ENCODE measurements at regions not wholly inside any gene's neighbourhood (a gene's known extent, or its start where the extent isn't known, plus 50 kb on each side); places are given as distances from the start of the nearest gene placed in this dataset.

- 16% methylated on average over 25 of the region's 25 CpGs for WGBS, 2 donors
- H3K4me3 ChIP-seq (ENCODE audit: low read depth, poor library complexity, severe bottlenecking), result peak overlapping the region; percentile 33
- TF ChIP-seq, protein P1, sequence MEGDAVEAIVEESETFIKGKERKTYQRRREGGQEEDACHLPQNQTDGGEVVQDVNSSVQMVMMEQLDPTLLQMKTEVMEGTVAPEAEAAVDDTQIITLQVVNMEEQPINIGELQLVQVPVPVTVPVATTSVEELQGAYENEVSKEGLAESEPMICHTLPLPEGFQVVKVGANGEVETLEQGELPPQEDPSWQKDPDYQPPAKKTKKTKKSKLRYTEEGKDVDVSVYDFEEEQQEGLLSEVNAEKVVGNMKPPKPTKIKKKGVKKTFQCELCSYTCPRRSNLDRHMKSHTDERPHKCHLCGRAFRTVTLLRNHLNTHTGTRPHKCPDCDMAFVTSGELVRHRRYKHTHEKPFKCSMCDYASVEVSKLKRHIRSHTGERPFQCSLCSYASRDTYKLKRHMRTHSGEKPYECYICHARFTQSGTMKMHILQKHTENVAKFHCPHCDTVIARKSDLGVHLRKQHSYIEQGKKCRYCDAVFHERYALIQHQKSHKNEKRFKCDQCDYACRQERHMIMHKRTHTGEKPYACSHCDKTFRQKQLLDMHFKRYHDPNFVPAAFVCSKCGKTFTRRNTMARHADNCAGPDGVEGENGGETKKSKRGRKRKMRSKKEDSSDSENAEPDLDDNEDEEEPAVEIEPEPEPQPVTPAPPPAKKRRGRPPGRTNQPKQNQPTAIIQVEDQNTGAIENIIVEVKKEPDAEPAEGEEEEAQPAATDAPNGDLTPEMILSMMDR (IDR thresholded peaks at IDR 0.05), result no peak
- TF ChIP-seq POLR2A (IDR thresholded peaks at IDR 0.05), result no peak
- DNase-seq (ENCODE audit: low spot score in 2 of 2), result peak; percentile 51 to 90
- intact Hi-C loops (cut with DNase I; ENCODE audit: low total_unique reads), result loop anchor here (5.0 kb wide), 1 partner anchor 1276 kb away; no protein-coding TSS in a partner anchor
Measured at GRCh38 chr11:16607675-16608644, 130.5 kb upstream of the C11orf58 start.

- 1% methylated on average over 73 to 81 of the region's 81 CpGs for WGBS, 2 donors
- TF ChIP-seq, protein P1 (IDR thresholded peaks at IDR 0.05), result no peak
- peak in 1 of 2 donors; percentile 86 for DNase-seq (ENCODE audit: low spot score in 2 of 2)
- intact Hi-C loops (cut with DNase I; ENCODE audit: low total_unique reads), result loop anchor here (5.0 kb wide), 1 partner anchor 1275 kb away; no protein-coding TSS in a partner anchor
- H3K4me3 ChIP-seq (ENCODE audit: low read depth, poor library complexity, severe bottlenecking), result peak overlapping the region; percentile 33
Measured at GRCh38 chr11:16606784-16607674, 131.4 kb upstream of the C11orf58 start.

DNA sequence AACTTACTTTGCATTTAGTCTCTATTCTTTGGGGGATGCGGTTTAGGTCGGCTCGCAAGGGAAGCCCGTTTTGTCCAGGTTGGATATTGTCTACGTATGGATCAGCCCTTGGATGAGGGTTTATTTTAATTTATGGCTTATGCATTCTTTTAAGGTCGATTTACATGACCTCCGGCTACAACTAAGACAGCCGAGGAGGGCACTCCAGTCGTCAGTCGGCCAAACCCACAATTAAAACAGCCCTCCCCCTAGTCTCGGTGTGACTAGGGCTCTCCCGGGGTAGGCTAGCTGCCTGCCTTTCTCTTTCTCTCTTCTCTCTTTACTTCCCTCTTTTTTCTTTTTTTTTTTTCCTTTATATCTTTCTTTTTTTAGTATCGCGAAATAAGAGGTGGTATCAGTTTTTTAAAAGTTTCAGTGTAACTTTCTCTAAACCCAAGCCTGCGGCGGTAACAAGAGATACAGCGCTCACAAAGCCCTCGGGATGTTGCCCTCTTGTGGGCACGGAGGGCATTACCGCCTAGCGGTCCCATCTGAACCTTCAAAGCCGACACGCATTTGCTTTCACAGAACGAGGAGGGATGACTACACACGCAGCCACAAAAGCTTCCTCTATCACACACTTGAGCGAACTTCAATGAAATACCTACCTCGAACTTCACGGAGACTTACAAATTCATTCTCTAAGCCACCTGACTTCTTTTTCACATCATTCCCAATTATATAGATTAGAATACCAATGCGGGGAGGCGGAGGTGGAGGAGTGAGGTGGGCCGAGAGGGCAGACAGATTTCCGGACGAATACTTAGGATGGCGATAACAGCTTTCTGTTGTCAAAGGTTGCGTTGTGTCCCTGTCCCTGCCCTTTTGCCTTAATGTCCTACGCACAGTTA is 132.3 kb upstream of the C11orf58 start:
- TF ChIP-seq, protein P1 (IDR thresholded peaks at IDR 0.05), result peak in 2 of 3 donors; percentile 73 to 83
- TF ChIP-seq POLR2A (IDR thresholded peaks at IDR 0.05), result no peak
- 1% methylated on average over 36 of the region's 36 CpGs for WGBS, 2 donors
- H3K4me3 ChIP-seq (ENCODE audit: low read depth, poor library complexity, severe bottlenecking), result peak overlapping the region; percentile 34
- intact Hi-C loops (cut with DNase I; ENCODE audit: low total_unique reads), result loop anchor here (5.0 kb wide), 1 partner anchor 1274 kb away; no protein-coding TSS in a partner anchor
- peak; percentile 92 to 98 for DNase-seq (ENCODE audit: low spot score in 2 of 2)

DNA sequence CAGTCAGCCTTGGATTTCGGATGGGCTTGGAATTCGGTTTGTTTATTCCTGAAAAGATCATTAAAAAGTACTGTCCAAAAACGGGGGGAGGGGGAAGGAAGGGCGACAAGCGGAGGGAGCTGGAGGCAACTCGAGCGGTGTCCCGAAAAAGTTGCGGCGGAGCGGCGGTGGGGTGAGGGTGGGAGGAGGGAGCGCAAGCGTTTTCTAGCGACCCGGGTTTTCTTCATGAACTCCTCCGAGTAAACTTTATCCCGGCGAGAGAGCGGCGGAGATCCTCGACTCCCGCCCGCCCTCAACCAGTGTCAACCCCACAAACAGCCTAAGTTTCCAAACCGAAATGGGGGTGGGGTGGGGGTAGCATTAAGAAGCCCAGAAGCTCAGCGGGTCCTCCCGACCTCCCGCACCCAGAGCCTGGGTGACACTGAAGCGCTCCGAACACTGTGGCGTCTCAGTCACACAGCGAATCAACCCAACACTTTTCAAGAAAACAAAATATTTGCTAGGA is 133.0 kb upstream of the C11orf58 start:
- peak in 1 of 2 donors; percentile 87 for DNase-seq (ENCODE audit: low spot score in 2 of 2)
- no peak for TF ChIP-seq POLR2A (IDR thresholded peaks at IDR 0.05)
- TF ChIP-seq, protein P1 (IDR thresholded peaks at IDR 0.05), result no peak
- 1% methylated on average over 32 of the region's 32 CpGs for WGBS, 2 donors
- intact Hi-C loops (cut with DNase I; ENCODE audit: low total_unique reads), result loop anchor here (5.0 kb wide), 1 partner anchor 1273 kb away; no protein-coding TSS in a partner anchor
- H3K4me3 ChIP-seq (ENCODE audit: low read depth, poor library complexity, severe bottlenecking), result peak overlapping the region; percentile 34
